NCI-H345 treated with DMSO at 0.1 percent for 48 hours (cell line): ENCODE measurements at regions not wholly inside any gene's neighbourhood (a gene's known extent, or its start where the extent isn't known, plus 50 kb on each side); places are given as distances from the start of the nearest gene placed in this dataset.
"Not testable (repeated sequence)": the region's sequence is repeated elsewhere in the genome, so short reads cannot be mapped to it uniquely, and the experiment has no call there.

Experiments used
- DNase-seq: peaks from one replicate; lab custom pipeline; 2025; ENCODE audit not compliant: unreplicated experiment; lab: John Stamatoyannopoulos, UW

GRCh38 chr14:53409969-53410368 lies 256.8 kb upstream of the DDHD1 start:
- DNase-seq, result no peak

GRCh38 chr14:53409289-53409688 lies 256.2 kb upstream of the DDHD1 start:
- DNase-seq, result no peak

GRCh38 chr14:53408175-53408879 lies 255.2 kb upstream of the DDHD1 start:
- peak; percentile 9 for DNase-seq

GRCh38 chr14:53406519-53406918 lies 253.4 kb upstream of the DDHD1 start:
- DNase-seq, result no peak

- DNase-seq, result no peak
Observed at GRCh38 chr14:53401646-53402045, 248.5 kb upstream of the DDHD1 start.

GRCh38 chr14:53399057-53399456 lies 245.9 kb upstream of the DDHD1 start:
- DNase-seq, result no peak

GRCh38 chr14:53398616-53399015 lies 245.5 kb upstream of the DDHD1 start:
- no peak for DNase-seq

- DNase-seq, result not testable (repeated sequence)
Observed at GRCh38 chr14:53395267-53395666, 242.1 kb upstream of the DDHD1 start.

- no peak for DNase-seq
Observed at GRCh38 chr14:53391631-53392285, 238.6 kb upstream of the DDHD1 start.

- DNase-seq, result no peak
Observed at GRCh38 chr14:53391156-53391555, 238.0 kb upstream of the DDHD1 start.

- DNase-seq, result no peak
Observed at GRCh38 chr14:53390008-53390407, 236.9 kb upstream of the DDHD1 start.

GRCh38 chr14:53389202-53389601 lies 236.1 kb upstream of the DDHD1 start:
- DNase-seq, result no peak

GRCh38 chr14:53386362-53386761 lies 233.2 kb upstream of the DDHD1 start:
- no peak for DNase-seq

GRCh38 chr14:53384536-53384935 lies 231.4 kb upstream of the DDHD1 start:
- DNase-seq, result no peak

- DNase-seq, result no peak
Observed at GRCh38 chr14:53384073-53384472, 230.9 kb upstream of the DDHD1 start.

- DNase-seq, result no peak
Observed at GRCh38 chr14:53381895-53382294, 228.8 kb upstream of the DDHD1 start.

GRCh38 chr14:53380867-53381225 lies 227.7 kb upstream of the DDHD1 start:
- no peak for DNase-seq

- no peak for DNase-seq
Observed at GRCh38 chr14:53380052-53380866, 227.1 kb upstream of the DDHD1 start.

GRCh38 chr14:53378142-53378541 lies 225.0 kb upstream of the DDHD1 start:
- DNase-seq, result no peak

- no peak for DNase-seq
Observed at GRCh38 chr14:53376064-53376463, 222.9 kb upstream of the DDHD1 start.

- no peak for DNase-seq
Observed at GRCh38 chr14:53375599-53375998, 222.5 kb upstream of the DDHD1 start.

GRCh38 chr14:53368711-53369201 lies 215.6 kb upstream of the DDHD1 start:
- no peak for DNase-seq
